PC-3 (cell line): ENCODE measurements at regions not wholly inside any gene's neighbourhood (a gene's known extent, or its start where the extent isn't known, plus 50 kb on each side); places are given as distances from the start of the nearest gene placed in this dataset.

ENCODE experiments used
- EZH2 ChIP-seq: fragments of 300-600 bp; sonication (generic); IDR thresholded peaks from one replicate; pipeline ENCODE4 v1.6.1; 2017; ENCODE audit warnings: antibody characterized with exemption, mild to moderate bottlenecking, low read length; ENCODE audit not compliant: unreplicated experiment
- TF ChIP-seq, protein P1 (sequence below): fragments of 300-600 bp; sonication (generic); conservative IDR thresholded peaks from 2 replicates; pipeline ENCODE4 v1.5.1; 2017; ENCODE audit warnings: antibody characterized with exemption, low read depth, mild to moderate bottlenecking, low read length

DNA sequence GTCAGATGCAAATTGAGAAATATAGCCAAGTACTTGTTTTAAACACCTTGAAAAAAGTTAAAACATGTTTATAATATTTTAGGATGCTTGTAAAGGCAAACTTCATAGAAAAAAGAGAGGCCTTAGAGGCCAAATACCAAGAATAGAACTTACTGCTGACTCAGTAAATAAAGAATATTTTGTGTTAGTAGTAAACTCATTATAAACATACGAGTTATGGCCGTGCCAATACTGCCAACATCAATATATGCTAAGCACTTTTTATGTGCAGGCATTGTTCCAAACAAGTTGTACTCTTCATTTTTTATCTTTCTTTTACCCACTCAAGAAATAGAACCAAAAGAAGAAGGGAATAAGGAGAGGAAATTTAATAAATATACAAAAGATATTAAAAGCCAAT, 705.9 kb upstream of the NCAM2 start:
- TF ChIP-seq, protein P1, sequence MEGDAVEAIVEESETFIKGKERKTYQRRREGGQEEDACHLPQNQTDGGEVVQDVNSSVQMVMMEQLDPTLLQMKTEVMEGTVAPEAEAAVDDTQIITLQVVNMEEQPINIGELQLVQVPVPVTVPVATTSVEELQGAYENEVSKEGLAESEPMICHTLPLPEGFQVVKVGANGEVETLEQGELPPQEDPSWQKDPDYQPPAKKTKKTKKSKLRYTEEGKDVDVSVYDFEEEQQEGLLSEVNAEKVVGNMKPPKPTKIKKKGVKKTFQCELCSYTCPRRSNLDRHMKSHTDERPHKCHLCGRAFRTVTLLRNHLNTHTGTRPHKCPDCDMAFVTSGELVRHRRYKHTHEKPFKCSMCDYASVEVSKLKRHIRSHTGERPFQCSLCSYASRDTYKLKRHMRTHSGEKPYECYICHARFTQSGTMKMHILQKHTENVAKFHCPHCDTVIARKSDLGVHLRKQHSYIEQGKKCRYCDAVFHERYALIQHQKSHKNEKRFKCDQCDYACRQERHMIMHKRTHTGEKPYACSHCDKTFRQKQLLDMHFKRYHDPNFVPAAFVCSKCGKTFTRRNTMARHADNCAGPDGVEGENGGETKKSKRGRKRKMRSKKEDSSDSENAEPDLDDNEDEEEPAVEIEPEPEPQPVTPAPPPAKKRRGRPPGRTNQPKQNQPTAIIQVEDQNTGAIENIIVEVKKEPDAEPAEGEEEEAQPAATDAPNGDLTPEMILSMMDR = no peak
- TF ChIP-seq EZH2 = no peak
